Activated CD4-positive, alpha-beta T cell treated with anti-CD3 and anti-CD28 coated beads, Interleukin-2, amount 10 ng/mL, durations not matched to agents 24 days and 14 days (primary cell): ENCODE measurements at regions not wholly inside any gene's neighbourhood (a gene's known extent, or its start where the extent isn't known, plus 50 kb on each side); places are given as distances from the start of the nearest gene placed in this dataset.

Experiments
- DNase-seq: peaks from one replicate; pipeline ENCODE4 v3.0.0; 2022
- H3K27ac Mint-ChIP-seq: one replicate; pipeline ENCODE4 v1.8.0; 2022; ENCODE audit warnings: mild to moderate bottlenecking, mixed read lengths
- H3K27me3 Mint-ChIP-seq: one replicate; pipeline ENCODE4 v1.8.0; 2022; ENCODE audit warnings: mixed read lengths
- H3K36me3 Mint-ChIP-seq: one replicate; pipeline ENCODE4 v1.8.0; 2022; ENCODE audit warnings: low read depth, mild to moderate bottlenecking, mixed read lengths
- H3K4me1 Mint-ChIP-seq: one replicate; pipeline ENCODE4 v1.8.0; 2021; ENCODE audit warnings: mixed read lengths
- H3K4me3 Mint-ChIP-seq: one replicate; pipeline ENCODE4 v1.8.0; 2022; ENCODE audit warnings: mild to moderate bottlenecking, moderate library complexity, mixed read lengths
- H3K9me3 Mint-ChIP-seq: one replicate; pipeline ENCODE4 v1.8.0; 2021; ENCODE audit warnings: mixed read lengths
- intact Hi-C: fragments of 100-400 bp; cut with micrococcal nuclease; formaldehyde crosslinking; loops from one replicate; pipeline ENCODE4 v1.15.1; 2023

GRCh38 chr18:35915056-35915455 is 57.4 kb upstream of the RMP24 start:
- intact Hi-C loops = no loop called here
- H3K27ac Mint-ChIP-seq = no peak overlapping the region
- H3K9me3 Mint-ChIP-seq = no peaks in the 10 kb centered on the region
- no peak overlapping the region for H3K4me3 Mint-ChIP-seq
- H3K4me1 Mint-ChIP-seq = no peaks in the 10 kb centered on the region
- H3K27me3 Mint-ChIP-seq = peaks cover 6% of the 10 kb centered on the region
- no peaks in the 10 kb centered on the region for H3K36me3 Mint-ChIP-seq
- DNase-seq = no peak

DNA sequence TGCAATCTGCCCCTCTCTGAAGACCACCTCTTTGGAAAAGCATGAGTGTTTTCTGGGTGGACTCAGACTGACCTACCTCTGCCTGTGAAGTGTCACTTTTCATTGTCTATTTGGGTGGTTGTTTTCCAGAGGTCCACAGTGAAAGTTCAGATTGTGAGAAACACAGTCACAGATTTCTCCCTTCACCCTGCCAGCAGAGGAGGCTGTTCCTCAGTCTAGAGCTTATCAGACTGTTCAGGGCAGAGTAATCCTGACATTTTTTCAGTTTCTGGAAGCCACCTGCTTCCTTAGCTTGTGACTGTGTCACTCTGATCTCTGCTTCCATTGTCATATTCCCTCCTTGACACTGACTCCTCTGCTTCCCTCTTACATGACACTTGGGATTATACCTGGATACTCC is 55.4 kb upstream of the RMP24 start:
- H3K4me1 Mint-ChIP-seq = no peaks in the 10 kb centered on the region
- intact Hi-C loops = no loop called here
- no peaks in the 10 kb centered on the region for H3K36me3 Mint-ChIP-seq
- peaks cover 6% of the 10 kb centered on the region for H3K27me3 Mint-ChIP-seq
- H3K9me3 Mint-ChIP-seq = no peaks in the 10 kb centered on the region
- H3K27ac Mint-ChIP-seq = no peak overlapping the region
- DNase-seq = no peak
- no peak overlapping the region for H3K4me3 Mint-ChIP-seq

GRCh38 chr18:35918564-35918963 is 53.9 kb upstream of the RMP24 start:
- H3K4me3 Mint-ChIP-seq = no peak overlapping the region
- H3K36me3 Mint-ChIP-seq = no peaks in the 10 kb centered on the region
- intact Hi-C loops = no loop called here
- no peaks in the 10 kb centered on the region for H3K9me3 Mint-ChIP-seq
- DNase-seq = no peak
- no peaks in the 10 kb centered on the region for H3K4me1 Mint-ChIP-seq
- peaks cover 2% of the 10 kb centered on the region for H3K27me3 Mint-ChIP-seq
- H3K27ac Mint-ChIP-seq = no peak overlapping the region

- intact Hi-C loops = no loop called here
- no peaks in the 10 kb centered on the region for H3K4me1 Mint-ChIP-seq
- H3K4me3 Mint-ChIP-seq = no peak overlapping the region
- DNase-seq = no peak
- H3K27ac Mint-ChIP-seq = no peak overlapping the region
- no peaks in the 10 kb centered on the region for H3K36me3 Mint-ChIP-seq
- no peaks in the 10 kb centered on the region for H3K9me3 Mint-ChIP-seq
- no peaks in the 10 kb centered on the region for H3K27me3 Mint-ChIP-seq
Measured at GRCh38 chr18:35919179-35919578, 53.3 kb upstream of the RMP24 start.

- Mint-ChIP-seq H3K27me3 (peaks cover 2% of the 10 kb centered on the region), H3K4me1 (no peaks in the 10 kb centered on the region), H3K27ac (no peak overlapping the region), H3K4me3 (no peak overlapping the region), H3K9me3 (no peaks in the 10 kb centered on the region), H3K36me3 (no peaks in the 10 kb centered on the region)
- intact Hi-C loops = no loop called here
- DNase-seq = no peak
Measured at GRCh38 chr18:35920623-35921022, 51.9 kb upstream of the RMP24 start.
